K562 (cell line): ENCODE measurements at regions not wholly inside any gene's neighbourhood (a gene's known extent, or its start where the extent isn't known, plus 50 kb on each side); places are given as distances from the start of the nearest gene placed in this dataset.

Experiments
- ATAC-seq: fragments of 200-7000 bp; cut with Tn5 transposase; 3 replicates; pipeline ENCODE4 v1.9.1; 2020; ENCODE audit warnings: moderate library complexity
- BruUV-seq: library from RNA; stranded (reverse); fragments of 400-500 nt; replicated peaks from 2 replicates; lab custom pipeline; 2021; lab: Mats Ljungman, UMichigan
- CTCF ChIA-PET: fragments of 300-600 bp; formaldehyde crosslinking; extraction: SDS; loops from one replicate; lab custom pipeline; 2021; ENCODE audit warnings: low intra/inter-chr PET ratio; lab: Yijun Ruan, JAX
- POLR2A ChIA-PET: fragments of 300-600, 350-650 bp; sonication (Branson Sonifier 250); formaldehyde crosslinking; extraction: SDS; loops from one replicate; lab custom pipeline; 2021; ENCODE audit warnings: antibody characterized with exemption, inconsistent platforms; lab: Yijun Ruan, JAX
- DNase-seq, 4 experiments: peaks; one replicate each; pipeline versions ENCODE4 v3.0.0 to v3.0.0-alpha.2; 2011 to 2018; ENCODE audit warnings: low spot score in 3 of 4, mixed read lengths in 3 of 4; ENCODE audit errors: extremely low read depth in 1 of 4
- FAIRE-seq: peaks from 2 replicates; lab custom pipeline; 2011; peaks lifted over from hg19 to GRCh38; lab: Jason Lieb, UNC
- H2AFZ ChIP-seq: 2 replicates; pipeline ENCODE4 v1.6.0; 2011; ENCODE audit warnings: low read depth, low read length, control low read depth, inconsistent platforms
- H3K27ac ChIP-seq: fragments of 200-600 bp; 3 replicates; pipeline ENCODE4 v1.8.0; 2011; ENCODE audit warnings: low read depth, mild to moderate bottlenecking, control low read depth, inconsistent platforms, low read length, moderate library complexity, mixed read lengths; ENCODE audit errors: extremely low read depth
- H3K27me3 ChIP-seq, 2 experiments: fragments of 300-600 bp in 1 of 2; 2 replicates in 1 of 2; 3 replicates in 1 of 2; pipeline versions ENCODE4 v1.6.0 to v1.8.0; 2011; ENCODE audit warnings: inconsistent platforms in 2 of 2, low read length in 2 of 2, mild to moderate bottlenecking in 1 of 2, mixed read lengths in 1 of 2, moderate library complexity in 1 of 2; ENCODE audit not compliant: control insufficient read depth in 2 of 2, insufficient read depth in 2 of 2
- H3K36me3 ChIP-seq: fragments of 300-600 bp; 3 replicates; pipeline ENCODE4 v1.8.0; 2011; ENCODE audit warnings: mild to moderate bottlenecking, low read length, inconsistent platforms; ENCODE audit not compliant: control insufficient read depth, insufficient read depth
- H3K4me1 ChIP-seq, 2 experiments: fragments of 200-600 bp in 1 of 2; replicated peaks in 1 of 2; 2 replicates in 1 of 2; 3 replicates in 1 of 2; pipeline versions ENCODE4 v1.5.1 to v1.8.0; 2011; ENCODE audit warnings: inconsistent platforms in 2 of 2, low read length in 2 of 2, mild to moderate bottlenecking in 1 of 2, mixed read lengths in 1 of 2, moderate library complexity in 1 of 2; ENCODE audit not compliant: control insufficient read depth in 2 of 2, insufficient read depth in 2 of 2
- H3K4me2 ChIP-seq: 2 replicates; pipeline ENCODE4 v1.6.1; 2011; ENCODE audit warnings: low read length, control low read depth, inconsistent platforms, mixed read lengths; ENCODE audit not compliant: insufficient read depth
- H3K4me3 ChIP-seq: fragments of 200-600 bp; sonication (generic), shearing (Covaris generic); 2 replicates; pipeline ENCODE4 v1.5.1; 2016; ENCODE audit warnings: control low read depth, inconsistent platforms
- H3K79me2 ChIP-seq: fragments of 200-600 bp; 3 replicates; pipeline ENCODE4 v1.8.0; 2011; ENCODE audit warnings: low read length, inconsistent platforms; ENCODE audit not compliant: control insufficient read depth, insufficient read depth
- H3K9ac ChIP-seq, 2 experiments: 2 replicates each; pipeline versions ENCODE4 v1.6.0 to v1.6.1; 2011; ENCODE audit warnings: low read depth in 2 of 2, low read length in 2 of 2, control low read depth in 1 of 2, inconsistent platforms in 1 of 2, mild to moderate bottlenecking in 1 of 2, mixed read lengths in 1 of 2; ENCODE audit not compliant: insufficient read depth in 1 of 2
- H3K9me1 ChIP-seq: one replicate; pipeline ENCODE4 v1.6.0; 2011; ENCODE audit warnings: inconsistent platforms, mild to moderate bottlenecking, low read length, moderate library complexity; ENCODE audit not compliant: control insufficient read depth, insufficient read depth
- H3K9me3 ChIP-seq: replicated peaks from 2 replicates; pipeline ENCODE4 v1.5.1; 2011; ENCODE audit warnings: low read depth, low read length, inconsistent platforms; ENCODE audit not compliant: control insufficient read depth, insufficient read depth
- H4K20me1 ChIP-seq: replicated peaks from 2 replicates; pipeline ENCODE4 v1.6.1; 2011; ENCODE audit warnings: low read length, inconsistent platforms, mixed read lengths; ENCODE audit not compliant: control insufficient read depth, insufficient read depth
- AFF4 ChIP-seq: sonication (generic); formaldehyde crosslinking; IDR thresholded peaks from 2 replicates; pipeline ENCODE4 v1.8.0; 2023; ENCODE audit warnings: mild to moderate bottlenecking, missing genetic modification reagents
- ZNF75A ChIP-seq: fragments of 450-650 bp; formaldehyde crosslinking; IDR thresholded peaks from 2 replicates; pipeline ENCODE4 v1.4.0; 2020; ENCODE audit warnings: mild to moderate bottlenecking
- WGBS: fragments of 100-300 bp; shearing (Covaris generic); methylation state at CpG from one replicate; pipeline ENCODE4 v1.1.6; 2016; ENCODE audit warnings: low coverage, mixed read lengths; ENCODE audit not compliant: insufficient coverage; ENCODE audit errors: missing lambda C conversion rate; 5-methylcytosine and 5-hydroxymethylcytosine counted together
- in situ Hi-C: fragments of 300-500 bp; cut with MboI; formaldehyde crosslinking; loops from 4 replicates; pipeline ENCODE4 v1.15.0; 2018; ENCODE audit warnings: inconsistent platforms, mixed read lengths
- intact Hi-C: fragments of 100-400 bp; cut with micrococcal nuclease; formaldehyde crosslinking; loops from 2 replicates; pipeline ENCODE4 v1.14.2; 2022

- no peaks in the 10 kb centered on the region for H3K9me1 ChIP-seq
- intact Hi-C loops (no loop called here), in situ Hi-C loops (no loop called here)
- CTCF ChIA-PET = no interaction called here
- POLR2A ChIA-PET = no interaction called here
- no peaks in the 10 kb centered on the region for H3K9me3 ChIP-seq
- H3K4me3 ChIP-seq = no peak overlapping the region
- no peak for FAIRE-seq
- no peaks in the 10 kb centered on the region for H3K36me3 ChIP-seq
- BruUV-seq = no TSS peak
- peaks cover 12% of the 10 kb centered on the region for H4K20me1 ChIP-seq
- WGBS = 0% methylated on average over 5 of the region's 5 CpGs
- no peak for ATAC-seq
- peaks cover 0 to 24% of the 10 kb centered on the region in 2 experiments; a peak in 3 of 5 replicates for H3K27me3 ChIP-seq
- no peak overlapping the region for H2AFZ ChIP-seq
- H3K79me2 ChIP-seq = no peaks in the 10 kb centered on the region
- no peak overlapping the region for H3K27ac ChIP-seq
- no peak overlapping the region for H3K4me2 ChIP-seq
- H3K4me1 ChIP-seq = no peaks in the 10 kb centered on the region
- no peak for TF ChIP-seq ZNF75A (CRISPR knock-in tag)
- no peak for TF ChIP-seq AFF4 (CRISPR knock-in tag)
- no peak for DNase-seq
- H3K9ac ChIP-seq = no peak overlapping the region
Measured at GRCh38 chr3:10600726-10601125, 95.3 kb upstream of the ATP2B2 start.
